ENCODE measurements at regions not wholly inside any gene's neighbourhood (a gene's known extent, or its start where the extent isn't known, plus 50 kb on each side); places are given as distances from the start of the nearest gene placed in this dataset.
A peak's percentile ranks its signal among the peaks of the same experiment; 100 is the strongest.

GRCh38 chr10:4775808-4776207 is 50.2 kb upstream of the AKR1E2 start:
- Mint-ChIP-seq H3K4me1 (peaks cover 6% of the 10 kb centered on the region), H3K27ac (peak overlapping the region in 1 of 2 donors; percentile 0), H3K4me3 (no peak overlapping the region), H3K9me3 (no peaks in the 10 kb centered on the region), H3K27me3 (peaks cover 22% of the 10 kb centered on the region)
- ATAC-seq (peak; percentile 79), DNase-seq (no peak)

- Mint-ChIP-seq H3K9me3 (no peaks in the 10 kb centered on the region), H3K27ac (no peak overlapping the region), H3K4me1 (peaks cover 6% of the 10 kb centered on the region), H3K27me3 (peaks cover 22% of the 10 kb centered on the region), H3K4me3 (no peak overlapping the region)
- ATAC-seq (no peak), DNase-seq (no peak)
These were observed 53.8 kb upstream of the AKR1E2 start for GRCh38 chr10:4772202-4772570.

DNA sequence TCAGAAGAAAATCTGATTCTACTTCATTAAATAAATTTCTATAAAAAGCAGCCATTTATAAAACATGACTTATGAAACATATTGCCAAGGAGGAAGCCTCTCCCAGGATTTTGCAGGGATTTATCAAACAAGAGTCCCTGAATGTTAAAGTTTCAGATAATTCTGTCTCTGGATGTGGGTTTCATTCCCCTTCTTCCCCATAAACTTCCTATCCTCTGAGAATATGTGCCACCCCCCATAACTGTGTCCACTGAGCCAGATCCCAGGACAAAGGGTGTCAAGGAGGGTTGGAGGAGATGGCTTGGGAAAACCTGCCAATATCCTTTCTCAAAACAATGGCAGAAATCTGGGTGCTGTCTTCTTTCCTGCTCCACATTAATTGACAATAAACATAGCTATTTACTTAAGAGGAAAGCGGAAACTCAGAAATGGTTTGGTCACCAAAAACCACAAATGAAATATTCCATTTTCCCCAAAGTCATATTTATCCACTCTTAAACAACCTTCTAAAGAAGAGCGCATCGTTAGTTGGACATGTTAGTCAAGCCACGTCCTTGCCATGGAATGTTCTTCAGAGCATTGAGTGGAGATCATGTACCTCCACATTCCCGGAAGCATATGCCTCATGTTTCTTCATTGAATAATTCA is 54.3 kb upstream of the AKR1E2 start:
- Mint-ChIP-seq H3K27me3 (peaks cover 22% of the 10 kb centered on the region), H3K4me1 (peaks cover 6% of the 10 kb centered on the region)
- DNase-seq, result no peak

DNA sequence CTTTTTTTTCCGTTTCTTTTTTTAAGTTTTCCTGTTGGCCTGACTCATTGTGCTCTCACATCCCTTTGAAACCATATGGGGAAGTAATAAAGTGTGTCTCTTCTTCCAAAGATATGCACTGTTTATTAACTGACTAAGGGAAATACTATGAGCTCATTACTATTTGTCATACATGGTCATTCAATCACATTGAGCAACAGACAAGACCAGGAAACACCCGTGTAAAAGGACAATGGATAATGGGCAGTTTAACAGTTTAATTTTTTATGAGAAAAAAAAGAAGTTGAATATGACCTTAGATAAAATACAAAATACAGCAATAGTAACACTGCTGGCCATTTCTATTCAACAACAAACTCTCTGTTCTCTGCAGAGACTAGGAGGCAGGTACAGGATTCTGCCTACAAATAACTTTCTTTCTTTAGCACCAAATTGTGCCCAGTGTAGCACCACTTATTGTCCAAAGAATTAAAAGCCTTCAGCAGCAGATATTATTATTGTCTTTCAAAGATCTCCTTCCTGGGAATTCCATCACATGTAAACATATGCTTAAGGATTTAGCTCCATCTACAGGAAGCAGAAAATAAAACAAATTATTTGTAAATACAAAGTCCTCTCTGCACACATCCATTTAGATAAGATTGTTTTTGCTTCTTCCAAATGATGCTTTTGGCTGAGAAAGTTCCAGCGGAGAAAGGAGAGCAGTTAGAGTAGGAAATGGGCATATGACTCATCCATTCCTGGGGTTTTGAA is 55.0 kb upstream of the AKR1E2 start:
- H3K27ac Mint-ChIP-seq, result no peak overlapping the region
- peaks cover 3% of the 10 kb centered on the region for H3K4me1 Mint-ChIP-seq
- H3K9me3 Mint-ChIP-seq, result no peaks in the 10 kb centered on the region
- ATAC-seq (no peak), DNase-seq (no peak)
- H3K4me3 Mint-ChIP-seq, result no peak overlapping the region
- peaks cover 22% of the 10 kb centered on the region for H3K27me3 Mint-ChIP-seq

More for the DNA sequence above, 54.3 kb upstream of the AKR1E2 start:
- no peak overlapping the region for H3K27ac Mint-ChIP-seq
- no peak overlapping the region for H3K4me3 Mint-ChIP-seq
- no peaks in the 10 kb centered on the region for H3K9me3 Mint-ChIP-seq
- ATAC-seq, result no peak

- H3K4me1 Mint-ChIP-seq, result no peaks in the 10 kb centered on the region
- peaks cover 16% of the 10 kb centered on the region for H3K27me3 Mint-ChIP-seq
- no peaks in the 10 kb centered on the region for H3K9me3 Mint-ChIP-seq
These were observed 57.6 kb upstream of the AKR1E2 start for GRCh38 chr10:4768416-4768815.

GRCh38 chr10:4767033-4767814 is 58.8 kb upstream of the AKR1E2 start:
- no peak for ATAC-seq
- DNase-seq, result no peak
- no peak overlapping the region for H3K4me3 Mint-ChIP-seq
- H3K4me1 Mint-ChIP-seq, result no peaks in the 10 kb centered on the region
- peaks cover 9% of the 10 kb centered on the region for H3K27me3 Mint-ChIP-seq
- H3K27ac Mint-ChIP-seq, result no peak overlapping the region
- H3K9me3 Mint-ChIP-seq, result no peaks in the 10 kb centered on the region

More at GRCh38 chr10:4768416-4768815, 57.6 kb upstream of the AKR1E2 start:
- H3K27ac Mint-ChIP-seq, result no peak overlapping the region
- DNase-seq, result no peak
- no peak for ATAC-seq
- no peak overlapping the region for H3K4me3 Mint-ChIP-seq

GRCh38 chr10:4766454-4766853 is 59.6 kb upstream of the AKR1E2 start:
- ATAC-seq (no peak), DNase-seq (no peak)
- H3K4me1 Mint-ChIP-seq, result no peaks in the 10 kb centered on the region
- H3K27ac Mint-ChIP-seq, result no peak overlapping the region
- no peaks in the 10 kb centered on the region for H3K9me3 Mint-ChIP-seq
- H3K4me3 Mint-ChIP-seq, result no peak overlapping the region
- H3K27me3 Mint-ChIP-seq, result peaks cover 5% of the 10 kb centered on the region

GRCh38 chr10:4765428-4765827 is 60.6 kb upstream of the AKR1E2 start:
- ATAC-seq (no peak), DNase-seq (no peak)
- peaks cover 5% of the 10 kb centered on the region for H3K27me3 Mint-ChIP-seq
- H3K27ac Mint-ChIP-seq, result no peak overlapping the region
- no peak overlapping the region for H3K4me3 Mint-ChIP-seq
- H3K4me1 Mint-ChIP-seq, result no peaks in the 10 kb centered on the region
- no peaks in the 10 kb centered on the region for H3K9me3 Mint-ChIP-seq

DNA sequence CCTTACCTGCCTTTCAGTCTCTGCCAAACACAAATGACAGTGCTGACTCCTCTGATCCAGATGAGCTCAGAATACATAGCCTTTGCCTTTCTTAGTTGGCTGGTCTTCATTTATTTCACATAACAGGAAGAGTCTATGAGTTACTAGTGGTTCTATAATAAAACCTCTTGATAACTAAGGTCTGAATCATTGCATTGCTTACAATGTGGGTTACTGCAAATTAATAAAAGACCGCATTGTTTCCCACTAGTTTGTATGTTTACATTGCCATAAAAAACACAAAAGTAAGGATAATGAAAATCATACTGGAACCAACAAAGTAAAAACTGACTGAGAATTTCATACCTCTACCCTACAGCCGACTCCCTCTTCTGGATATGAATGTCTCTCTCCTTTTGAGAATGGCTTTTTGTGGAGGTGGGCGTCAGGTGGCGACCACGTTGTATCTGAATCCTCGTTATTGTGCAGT is 62.0 kb upstream of the AKR1E2 start:
- Mint-ChIP-seq H3K9me3 (no peaks in the 10 kb centered on the region), H3K27me3 (peaks cover 14% of the 10 kb centered on the region), H3K27ac (peak overlapping the region in 1 of 2 donors; percentile 14), H3K4me3 (no peak overlapping the region), H3K4me1 (no peaks in the 10 kb centered on the region)
- ATAC-seq, result no peak
- no peak for DNase-seq

DNA sequence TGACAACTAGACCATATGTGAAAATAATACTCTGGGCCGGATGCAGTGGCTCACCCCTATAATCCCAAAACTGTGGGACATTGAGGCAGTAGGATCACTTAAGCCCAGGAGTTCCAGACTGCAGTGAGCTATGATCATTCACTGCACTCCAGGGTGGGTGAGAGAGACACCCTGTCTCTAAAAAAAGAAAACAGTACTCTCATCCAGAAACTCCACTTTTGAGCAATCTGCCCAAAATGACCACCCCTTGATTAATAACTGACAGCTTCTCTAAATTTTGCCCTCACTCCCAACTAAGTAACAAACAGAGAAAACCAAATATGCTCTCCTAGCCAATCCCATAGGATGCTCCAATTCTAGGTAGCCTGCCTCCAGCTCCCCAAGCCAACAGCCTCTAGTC is 62.5 kb upstream of the AKR1E2 start:
- H3K27me3 Mint-ChIP-seq, result peaks cover 14% of the 10 kb centered on the region
- ATAC-seq (no peak), DNase-seq (no peak)
- H3K27ac Mint-ChIP-seq, result peak overlapping the region in 1 of 2 donors; percentile 14
- H3K9me3 Mint-ChIP-seq, result no peaks in the 10 kb centered on the region
- H3K4me1 Mint-ChIP-seq, result no peaks in the 10 kb centered on the region
- H3K4me3 Mint-ChIP-seq, result no peak overlapping the region

DNA sequence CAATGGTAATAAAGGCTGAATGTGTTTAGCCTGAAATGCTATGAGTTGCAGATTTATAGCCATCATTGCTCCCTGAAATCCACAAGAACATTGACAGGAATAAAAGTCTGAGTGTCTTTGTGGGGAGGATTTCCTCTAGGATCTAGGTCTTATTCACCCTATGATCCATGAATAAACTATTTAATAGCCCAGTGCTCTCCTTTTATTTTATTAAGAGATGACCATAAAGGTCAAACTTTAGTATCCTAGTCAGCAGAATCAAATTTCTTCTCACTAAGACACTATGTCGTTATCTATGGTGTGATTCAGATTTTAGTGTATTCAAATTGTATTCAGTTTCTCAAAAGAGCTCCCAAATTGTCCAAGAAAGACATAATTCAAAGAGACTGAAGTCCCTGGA is 67.8 kb upstream of the AKR1E2 start:
- Mint-ChIP-seq H3K27ac (no peak overlapping the region), H3K27me3 (peaks cover 25% of the 10 kb centered on the region), H3K4me1 (no peaks in the 10 kb centered on the region), H3K9me3 (no peaks in the 10 kb centered on the region), H3K4me3 (no peak overlapping the region)
- ATAC-seq (no peak), DNase-seq (no peak)

- Mint-ChIP-seq H3K27ac (no peak overlapping the region), H3K4me3 (no peak overlapping the region)
These were observed 70.6 kb upstream of the AKR1E2 start for GRCh38 chr10:4755286-4755989.

GRCh38 chr10:4754143-4754542 is 71.9 kb upstream of the AKR1E2 start:
- ATAC-seq (no peak), DNase-seq (no peak)
- Mint-ChIP-seq H3K4me3 (no peak overlapping the region), H3K27me3 (peaks cover 27% of the 10 kb centered on the region), H3K27ac (peak overlapping the region in 1 of 2 donors; percentile 21), H3K4me1 (no peaks in the 10 kb centered on the region), H3K9me3 (no peaks in the 10 kb centered on the region)

More at GRCh38 chr10:4755286-4755989, 70.6 kb upstream of the AKR1E2 start:
- Mint-ChIP-seq H3K27me3 (peaks cover 32% of the 10 kb centered on the region), H3K9me3 (no peaks in the 10 kb centered on the region), H3K4me1 (no peaks in the 10 kb centered on the region)
- DNase-seq (no peak), ATAC-seq (no peak)

GRCh38 chr10:4751211-4751610 is 74.8 kb upstream of the AKR1E2 start:
- no peak overlapping the region for H3K27ac Mint-ChIP-seq
- ATAC-seq (no peak), DNase-seq (no peak)
- no peak overlapping the region for H3K4me3 Mint-ChIP-seq
- no peaks in the 10 kb centered on the region for H3K4me1 Mint-ChIP-seq
- no peaks in the 10 kb centered on the region for H3K9me3 Mint-ChIP-seq
- H3K27me3 Mint-ChIP-seq, result peaks cover 25% of the 10 kb centered on the region

- DNase-seq (no peak), ATAC-seq (no peak)
- no peaks in the 10 kb centered on the region for H3K9me3 Mint-ChIP-seq
- peaks cover 22% of the 10 kb centered on the region for H3K27me3 Mint-ChIP-seq
- H3K4me1 Mint-ChIP-seq, result no peaks in the 10 kb centered on the region
- H3K27ac Mint-ChIP-seq, result peak overlapping the region in 1 of 2 donors; percentile 79
- H3K4me3 Mint-ChIP-seq, result no peak overlapping the region
These were observed 76.8 kb upstream of the AKR1E2 start for GRCh38 chr10:4749271-4749574.
